GM12874 (cell line): ENCODE measurements at regions not wholly inside any gene's neighbourhood (a gene's known extent, or its start where the extent isn't known, plus 50 kb on each side); places are given as distances from the start of the nearest gene placed in this dataset.

Source experiments
- TF ChIP-seq, protein P1 (sequence below): IDR thresholded peaks from 2 replicates; pipeline ENCODE4 v1.5.1; 2011; ENCODE audit warnings: low read depth, mild to moderate bottlenecking, control low read depth, low read length, moderate library complexity; ENCODE audit not compliant: insufficient read depth

DNA sequence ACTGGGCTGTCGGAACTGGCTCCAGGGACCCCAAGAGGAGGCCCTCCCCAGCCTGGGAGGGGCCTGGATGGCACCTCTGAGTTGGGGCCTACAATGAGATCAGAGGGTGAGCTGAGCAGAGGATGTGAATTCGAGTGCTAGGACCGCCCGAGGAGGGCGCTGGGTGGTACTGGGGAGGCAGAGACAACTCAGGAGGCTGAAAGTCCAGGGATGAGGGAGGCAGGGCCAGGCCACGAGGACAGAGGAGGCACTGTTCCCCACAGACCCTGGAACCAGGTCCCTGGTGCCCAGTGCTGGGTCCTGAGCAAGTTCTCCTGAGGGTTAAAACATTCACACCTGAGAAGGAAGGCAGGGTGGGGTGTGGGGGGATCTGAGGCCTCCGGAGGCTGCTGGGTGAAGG, 218.0 kb downstream of the CTTN start:
- TF ChIP-seq, protein P1, sequence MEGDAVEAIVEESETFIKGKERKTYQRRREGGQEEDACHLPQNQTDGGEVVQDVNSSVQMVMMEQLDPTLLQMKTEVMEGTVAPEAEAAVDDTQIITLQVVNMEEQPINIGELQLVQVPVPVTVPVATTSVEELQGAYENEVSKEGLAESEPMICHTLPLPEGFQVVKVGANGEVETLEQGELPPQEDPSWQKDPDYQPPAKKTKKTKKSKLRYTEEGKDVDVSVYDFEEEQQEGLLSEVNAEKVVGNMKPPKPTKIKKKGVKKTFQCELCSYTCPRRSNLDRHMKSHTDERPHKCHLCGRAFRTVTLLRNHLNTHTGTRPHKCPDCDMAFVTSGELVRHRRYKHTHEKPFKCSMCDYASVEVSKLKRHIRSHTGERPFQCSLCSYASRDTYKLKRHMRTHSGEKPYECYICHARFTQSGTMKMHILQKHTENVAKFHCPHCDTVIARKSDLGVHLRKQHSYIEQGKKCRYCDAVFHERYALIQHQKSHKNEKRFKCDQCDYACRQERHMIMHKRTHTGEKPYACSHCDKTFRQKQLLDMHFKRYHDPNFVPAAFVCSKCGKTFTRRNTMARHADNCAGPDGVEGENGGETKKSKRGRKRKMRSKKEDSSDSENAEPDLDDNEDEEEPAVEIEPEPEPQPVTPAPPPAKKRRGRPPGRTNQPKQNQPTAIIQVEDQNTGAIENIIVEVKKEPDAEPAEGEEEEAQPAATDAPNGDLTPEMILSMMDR = no peak

DNA sequence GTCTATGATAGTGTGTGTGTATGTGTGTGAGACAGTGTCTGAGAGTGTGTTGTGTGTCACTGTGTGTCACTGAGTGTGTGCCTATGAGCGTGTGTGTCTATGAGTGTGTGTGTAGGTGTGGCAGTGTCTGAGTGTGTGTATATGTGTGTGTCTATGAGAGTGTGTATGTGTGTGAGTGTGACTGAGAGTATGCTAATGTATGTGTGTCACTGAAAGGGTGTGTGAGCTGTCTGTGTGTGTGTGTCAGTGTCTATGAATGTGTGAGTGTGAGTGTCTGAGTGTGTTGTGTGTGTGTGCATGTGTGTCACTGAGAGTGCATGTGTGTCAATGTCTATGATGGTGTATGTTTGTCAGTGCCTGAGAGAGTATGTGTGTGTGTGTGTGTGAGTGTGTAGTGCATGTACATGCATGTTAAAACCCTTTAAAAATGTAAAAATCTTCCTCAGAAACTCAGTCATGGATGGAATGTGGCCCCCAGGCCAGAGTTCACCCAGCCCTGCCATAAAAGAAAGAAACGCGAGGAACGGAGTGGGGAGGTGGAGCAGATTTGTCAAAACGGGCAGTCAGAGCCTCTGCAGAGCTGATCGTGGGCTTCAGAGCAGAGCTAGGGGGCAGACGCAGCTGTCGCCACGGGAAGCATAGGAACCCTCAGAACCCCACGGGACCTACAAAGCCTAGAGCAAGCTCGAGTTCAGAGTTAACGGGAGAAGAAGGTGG, 218.8 kb downstream of the CTTN start:
- TF ChIP-seq, protein P1 = no peak

DNA sequence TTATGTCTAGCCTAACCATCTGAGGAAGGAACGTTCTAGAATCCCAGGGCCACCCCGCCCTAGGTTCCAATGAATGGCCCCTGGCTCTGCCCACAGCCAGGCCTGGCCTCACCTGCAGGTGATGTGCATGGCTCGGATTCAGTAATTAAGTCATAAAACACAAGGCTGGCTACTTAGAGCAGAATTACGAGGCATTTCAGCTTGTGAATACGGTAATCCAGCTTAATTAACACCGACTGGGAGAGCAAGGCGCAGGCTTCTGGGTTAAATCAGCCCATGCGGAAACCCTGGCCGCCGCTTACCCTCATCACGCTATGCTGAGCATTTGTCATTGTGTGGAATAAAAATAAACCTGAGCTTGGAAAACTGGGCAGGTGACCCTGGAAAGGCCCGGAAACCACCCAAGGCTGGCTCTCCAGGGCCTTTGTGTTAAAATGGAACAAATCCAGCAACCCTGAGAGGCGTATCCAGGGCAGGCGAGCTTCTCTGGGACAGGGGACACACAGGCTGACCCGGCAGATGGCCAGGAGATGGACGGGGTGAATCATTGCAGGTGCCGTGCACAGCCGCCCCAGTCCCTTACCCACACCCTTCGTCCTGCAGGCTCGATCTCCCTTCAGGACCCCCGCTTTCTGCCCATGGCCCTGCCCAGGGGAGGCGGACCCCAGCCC, 220.2 kb downstream of the CTTN start:
- TF ChIP-seq, protein P1 = no peak

DNA sequence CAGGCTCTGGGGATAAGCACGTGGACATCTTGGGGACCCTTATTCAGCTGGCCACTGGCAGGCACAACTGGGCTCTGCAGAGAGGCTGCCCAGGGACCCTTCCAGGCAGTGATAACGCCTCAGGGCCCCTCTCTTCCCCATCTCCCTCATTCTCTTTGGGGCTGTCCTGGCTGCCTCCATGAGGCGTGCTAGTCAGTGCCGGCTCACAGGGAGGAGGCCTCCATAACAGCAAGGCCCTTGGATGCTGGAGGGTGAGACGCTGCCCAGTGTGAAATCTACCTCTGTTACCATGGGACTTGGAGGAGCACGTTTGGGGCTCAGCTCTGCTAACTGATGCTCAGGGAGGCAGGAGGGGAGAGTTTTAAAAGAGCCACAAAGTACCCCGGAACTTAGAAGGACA, 221.3 kb downstream of the CTTN start:
- TF ChIP-seq, protein P1 = no peak

- TF ChIP-seq, protein P1 = no peak
Observed at GRCh38 chr11:70620510-70621184, 222.3 kb downstream of the CTTN start.

GRCh38 chr11:70621241-70621640, 222.9 kb downstream of the CTTN start:
- TF ChIP-seq, protein P1 = no peak

DNA sequence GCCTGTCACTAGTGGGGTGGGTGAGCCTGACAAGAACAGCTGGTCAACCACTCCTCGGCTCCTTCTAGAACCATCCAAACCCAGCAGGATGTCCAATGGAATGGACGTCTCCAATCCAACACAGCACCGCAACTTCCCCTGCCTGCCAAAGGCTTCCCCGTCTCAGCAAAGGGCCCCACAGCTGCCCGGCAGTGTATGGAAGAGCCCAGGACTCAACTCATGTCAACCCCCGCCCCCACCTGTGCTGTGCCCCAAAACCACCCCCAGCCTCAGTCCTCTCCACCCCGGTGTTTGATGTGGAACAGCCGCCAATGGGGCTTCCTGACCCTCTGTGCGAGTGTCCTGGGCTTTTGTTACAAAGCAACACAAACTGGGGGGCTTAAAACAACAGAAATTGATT, 223.8 kb downstream of the CTTN start:
- TF ChIP-seq, protein P1 = no peak
